Nephron (organoid): ENCODE measurements at regions not wholly inside any gene's neighbourhood (a gene's known extent, or its start where the extent isn't known, plus 50 kb on each side); places are given as distances from the start of the nearest gene placed in this dataset.
"Not testable (repeated sequence)": the region's sequence is repeated elsewhere in the genome, so short reads cannot be mapped to it uniquely, and the experiment has no call there.

Source experiments
- H3K27ac Mint-ChIP-seq, 3 experiments: 2 replicates each; pipeline ENCODE4 v1.8.0; 2020; ENCODE audit warnings: mixed read lengths in 3 of 3, mild to moderate bottlenecking in 2 of 3, moderate library complexity in 1 of 3
- H3K27me3 Mint-ChIP-seq: 2 replicates; pipeline ENCODE4 v1.8.0; 2021; ENCODE audit warnings: low read depth, mild to moderate bottlenecking, moderate library complexity, mixed read lengths
- H3K36me3 Mint-ChIP-seq: 2 replicates; pipeline ENCODE4 v1.8.0; 2020; ENCODE audit warnings: low read depth, mixed read lengths
- H3K4me1 Mint-ChIP-seq: 2 replicates; pipeline ENCODE4 v1.8.0; 2020; ENCODE audit warnings: mixed read lengths
- H3K4me3 Mint-ChIP-seq, 3 experiments: 2 replicates each; pipeline ENCODE4 v1.8.0; 2020; ENCODE audit warnings: mild to moderate bottlenecking in 3 of 3, mixed read lengths in 3 of 3, moderate library complexity in 2 of 3
- H3K9me3 Mint-ChIP-seq: 2 replicates; pipeline ENCODE4 v1.8.0; 2020; ENCODE audit warnings: mixed read lengths
- CTCF ChIP-seq, 3 experiments: fragments of 200-600 bp; sonication (generic); IDR thresholded peaks; one replicate each; pipeline ENCODE4 v1.5.0; 2021; ENCODE audit warnings: antibody characterized with exemption in 3 of 3; ENCODE audit not compliant: unreplicated experiment in 3 of 3

- H3K4me3 Mint-ChIP-seq = no peak overlapping the region
- no peaks in the 10 kb centered on the region for H3K36me3 Mint-ChIP-seq
- no peaks in the 10 kb centered on the region for H3K27me3 Mint-ChIP-seq
- no peak for TF ChIP-seq CTCF (IDR thresholded peaks at IDR 0.05; ENCODE audit: unreplicated experiment in 3 of 3)
- no peak overlapping the region for H3K27ac Mint-ChIP-seq
- H3K9me3 Mint-ChIP-seq = peaks cover 6% of the 10 kb centered on the region
- H3K4me1 Mint-ChIP-seq = peaks cover 7% of the 10 kb centered on the region
Observed at GRCh38 chr7:113308399-113308798, 190.0 kb upstream of the SMIM30 start.

- Mint-ChIP-seq H3K4me3 (no peak overlapping the region), H3K36me3 (no peaks in the 10 kb centered on the region), H3K9me3 (peaks cover 9% of the 10 kb centered on the region), H3K4me1 (peaks cover 7% of the 10 kb centered on the region), H3K27me3 (no peaks in the 10 kb centered on the region), H3K27ac (no peak overlapping the region)
- TF ChIP-seq CTCF (IDR thresholded peaks at IDR 0.05; ENCODE audit: unreplicated experiment in 3 of 3) = no peak
Observed at GRCh38 chr7:113307147-113307546, 188.8 kb upstream of the SMIM30 start.

GRCh38 chr7:113306302-113306701, 187.9 kb upstream of the SMIM30 start:
- H3K9me3 Mint-ChIP-seq = peaks cover 9% of the 10 kb centered on the region
- no peak overlapping the region for H3K27ac Mint-ChIP-seq
- peaks cover 7% of the 10 kb centered on the region for H3K4me1 Mint-ChIP-seq
- H3K36me3 Mint-ChIP-seq = no peaks in the 10 kb centered on the region
- no peaks in the 10 kb centered on the region for H3K27me3 Mint-ChIP-seq
- TF ChIP-seq CTCF (IDR thresholded peaks at IDR 0.05; ENCODE audit: unreplicated experiment in 3 of 3) = no peak
- H3K4me3 Mint-ChIP-seq = no peak overlapping the region

- H3K36me3 Mint-ChIP-seq = no peaks in the 10 kb centered on the region
- peaks cover 9% of the 10 kb centered on the region for H3K9me3 Mint-ChIP-seq
- no peak overlapping the region for H3K4me3 Mint-ChIP-seq
- H3K27ac Mint-ChIP-seq = peak overlapping the region; percentile 69 to 91 (median 91)
- no peak for TF ChIP-seq CTCF (IDR thresholded peaks at IDR 0.05; ENCODE audit: unreplicated experiment in 3 of 3)
- H3K4me1 Mint-ChIP-seq = peaks cover 7% of the 10 kb centered on the region
- no peaks in the 10 kb centered on the region for H3K27me3 Mint-ChIP-seq
Observed at GRCh38 chr7:113304104-113304503, 185.8 kb upstream of the SMIM30 start.

- H3K4me3 Mint-ChIP-seq, H3K36me3 Mint-ChIP-seq, H3K4me1 Mint-ChIP-seq, H3K9me3 Mint-ChIP-seq, H3K27me3 Mint-ChIP-seq: not testable (repeated sequence)
- peak overlapping the region in 1 of 3 experiments; percentile 91 for H3K27ac Mint-ChIP-seq
Observed at GRCh38 chr7:113303388-113303787, 185.0 kb upstream of the SMIM30 start.

- Mint-ChIP-seq H3K4me1 (peaks cover 12% of the 10 kb centered on the region), H3K27ac (no peak overlapping the region), H3K9me3 (peaks cover 6% of the 10 kb centered on the region), H3K4me3 (no peak overlapping the region), H3K27me3 (no peaks in the 10 kb centered on the region), H3K36me3 (no peaks in the 10 kb centered on the region)
- TF ChIP-seq CTCF (IDR thresholded peaks at IDR 0.05; ENCODE audit: unreplicated experiment in 3 of 3) = no peak
Observed at GRCh38 chr7:113301983-113302382, 183.6 kb upstream of the SMIM30 start.
